ENCODE measurements at regions not wholly inside any gene's neighbourhood (a gene's known extent, or its start where the extent isn't known, plus 50 kb on each side); places are given as distances from the start of the nearest gene placed in this dataset.

DNA sequence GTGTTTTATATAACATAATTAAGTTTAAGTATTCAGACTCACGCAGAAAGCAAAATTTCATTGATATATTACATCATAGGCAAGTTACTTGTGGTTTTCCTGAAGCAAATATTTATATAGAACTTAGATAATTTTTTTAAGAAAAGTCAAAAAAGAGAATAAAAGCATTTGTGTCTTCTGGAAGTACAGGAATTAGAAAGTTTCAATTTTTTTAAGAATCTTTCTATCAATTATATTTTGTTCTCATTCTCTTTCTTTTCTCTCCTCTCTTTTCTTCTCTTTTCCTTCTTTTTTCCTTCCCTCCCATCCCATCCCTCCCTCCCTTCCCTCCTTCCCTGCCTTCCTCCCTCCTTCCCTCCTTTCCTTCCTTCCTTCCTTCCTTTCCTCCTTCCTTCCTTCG, 120.7 kb upstream of the CDH8 start:
- TF ChIP-seq CTCF (conservative IDR thresholded peaks at IDR 0.05), result no peak
- TF ChIP-seq ZFX (IDR thresholded peaks at IDR 0.05), result no peak

Measured in C4-2B (cell line).